Uterus (tissue), 3 donors: ENCODE measurements at regions not wholly inside any gene's neighbourhood (a gene's known extent, or its start where the extent isn't known, plus 50 kb on each side); places are given as distances from the start of the nearest gene placed in this dataset.

Experiments
- DNase-seq, 2 donors: peaks; one replicate each; pipeline ENCODE4 v3.0.0-alpha.2; 2019 to 2020
- H3K27ac ChIP-seq, 2 donors: fragments of 200-600 bp; sonication (generic); 1 replicate in 1 of 2; 2 replicates in 1 of 2; pipeline ENCODE4 v1.5.1; 2016 to 2018
- H3K27me3 ChIP-seq, 2 donors: fragments of 200-600 bp; sonication (generic); one replicate each; pipeline ENCODE4 v1.5.1; 2018 to 2019; ENCODE audit warnings: control low read depth in 1 of 2
- H3K36me3 ChIP-seq, 2 donors: fragments of 200-600 bp; sonication (generic); one replicate each; pipeline ENCODE4 v1.5.1; 2019; ENCODE audit warnings: control low read depth in 1 of 2
- H3K4me1 ChIP-seq, 2 donors: fragments of 200-600 bp; sonication (generic); one replicate each; pipeline ENCODE4 v1.5.1; 2018 to 2019; ENCODE audit warnings: control low read depth in 1 of 2
- H3K4me3 ChIP-seq, 2 donors: fragments of 200-600 bp; sonication (generic); 1 replicate in 1 of 2; 2 replicates in 1 of 2; pipeline ENCODE4 v1.5.1; 2018 to 2019; ENCODE audit warnings: mild to moderate bottlenecking in 1 of 2
- H3K9me3 ChIP-seq, 2 donors: fragments of 200-600 bp; sonication (generic); one replicate each; pipeline ENCODE4 v1.5.1; 2019; ENCODE audit warnings: control low read depth in 1 of 2
- POLR2A ChIP-seq, 2 donors: fragments of 450-650 bp; IDR thresholded peaks; one replicate each; pipeline ENCODE4 v1.6.1; 2016; ENCODE audit warnings: antibody characterized with exemption in 2 of 2, mild to moderate bottlenecking in 1 of 2, moderate library complexity in 1 of 2
- intact Hi-C: fragments of 100-400 bp; cut with DNase I; formaldehyde crosslinking; loops from one replicate; pipeline ENCODE4 v1.15.1; 2023; ENCODE audit warnings: low total_unique reads
- TF ChIP-seq, protein P1 (sequence below), 4 experiments: fragments of 200-600 bp in 2 of 4; fragments of 450-650 bp in 2 of 4; sonication (generic) in 2 of 4; IDR thresholded peaks; one replicate each; pipeline ENCODE4 v1.5.1; 2016 to 2019; ENCODE audit warnings: antibody characterized with exemption in 4 of 4, mild to moderate bottlenecking in 2 of 4, moderate library complexity in 1 of 4
- donor health status: DM: yes; HTN: yes; CAD: no.

DNA sequence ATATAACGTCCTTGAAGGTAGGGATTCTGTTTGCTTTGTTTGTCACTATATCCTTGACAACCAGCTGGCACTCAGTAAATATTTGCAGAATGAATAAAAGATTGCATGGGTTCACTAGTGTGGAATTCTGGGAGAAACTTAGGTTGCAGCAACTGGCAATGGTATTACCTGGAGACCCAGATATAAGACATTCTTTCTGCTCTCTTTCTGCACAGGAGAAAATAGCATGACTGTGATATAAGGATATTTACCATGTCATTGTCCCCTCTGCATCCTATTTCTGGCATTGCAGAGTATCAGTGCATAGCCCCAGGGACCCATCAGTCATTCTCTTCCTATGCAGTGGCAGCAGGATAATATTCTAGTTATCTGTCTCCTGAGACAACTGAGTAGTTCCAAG is 308.9 kb upstream of the LRRC7 start:
- intact Hi-C loops, result no loop called here
- Histone ChIP-seq H3K27me3 (no peaks in the 10 kb centered on the region), H3K9me3 (no peaks in the 10 kb centered on the region), H3K36me3 (no peaks in the 10 kb centered on the region), H3K4me3 (no peak overlapping the region), H3K27ac (no peak overlapping the region), H3K4me1 (no peaks in the 10 kb centered on the region)
- DNase-seq, result no peak
- TF ChIP-seq POLR2A (IDR thresholded peaks at IDR 0.05), result no peak
- TF ChIP-seq, protein P1, sequence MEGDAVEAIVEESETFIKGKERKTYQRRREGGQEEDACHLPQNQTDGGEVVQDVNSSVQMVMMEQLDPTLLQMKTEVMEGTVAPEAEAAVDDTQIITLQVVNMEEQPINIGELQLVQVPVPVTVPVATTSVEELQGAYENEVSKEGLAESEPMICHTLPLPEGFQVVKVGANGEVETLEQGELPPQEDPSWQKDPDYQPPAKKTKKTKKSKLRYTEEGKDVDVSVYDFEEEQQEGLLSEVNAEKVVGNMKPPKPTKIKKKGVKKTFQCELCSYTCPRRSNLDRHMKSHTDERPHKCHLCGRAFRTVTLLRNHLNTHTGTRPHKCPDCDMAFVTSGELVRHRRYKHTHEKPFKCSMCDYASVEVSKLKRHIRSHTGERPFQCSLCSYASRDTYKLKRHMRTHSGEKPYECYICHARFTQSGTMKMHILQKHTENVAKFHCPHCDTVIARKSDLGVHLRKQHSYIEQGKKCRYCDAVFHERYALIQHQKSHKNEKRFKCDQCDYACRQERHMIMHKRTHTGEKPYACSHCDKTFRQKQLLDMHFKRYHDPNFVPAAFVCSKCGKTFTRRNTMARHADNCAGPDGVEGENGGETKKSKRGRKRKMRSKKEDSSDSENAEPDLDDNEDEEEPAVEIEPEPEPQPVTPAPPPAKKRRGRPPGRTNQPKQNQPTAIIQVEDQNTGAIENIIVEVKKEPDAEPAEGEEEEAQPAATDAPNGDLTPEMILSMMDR (IDR thresholded peaks at IDR 0.05), result no peak

GRCh38 chr1:69263921-69264391 is 303.8 kb upstream of the LRRC7 start:
- TF ChIP-seq, protein P1 (IDR thresholded peaks at IDR 0.05), result no peak
- no peak for TF ChIP-seq POLR2A (IDR thresholded peaks at IDR 0.05)
- intact Hi-C loops, result no loop called here
- H3K27me3 ChIP-seq, result no peaks in the 10 kb centered on the region
- H3K9me3 ChIP-seq, result no peaks in the 10 kb centered on the region
- no peak overlapping the region for H3K4me3 ChIP-seq
- peak; percentile 36 to 47 for DNase-seq
- no peaks in the 10 kb centered on the region for H3K4me1 ChIP-seq
- H3K27ac ChIP-seq, result peak overlapping the region in 1 of 2 donors; percentile 13
- no peaks in the 10 kb centered on the region for H3K36me3 ChIP-seq

- Histone ChIP-seq H3K9me3 (no peaks in the 10 kb centered on the region), H3K36me3 (no peaks in the 10 kb centered on the region), H3K27me3 (no peaks in the 10 kb centered on the region), H3K4me1 (no peaks in the 10 kb centered on the region), H3K27ac (no peak overlapping the region), H3K4me3 (no peak overlapping the region)
- intact Hi-C loops, result no loop called here
- no peak for DNase-seq
- TF ChIP-seq, protein P1 (IDR thresholded peaks at IDR 0.05), result no peak
- TF ChIP-seq POLR2A (IDR thresholded peaks at IDR 0.05), result no peak
Observed at GRCh38 chr1:69269491-69269890, 298.2 kb upstream of the LRRC7 start.

DNA sequence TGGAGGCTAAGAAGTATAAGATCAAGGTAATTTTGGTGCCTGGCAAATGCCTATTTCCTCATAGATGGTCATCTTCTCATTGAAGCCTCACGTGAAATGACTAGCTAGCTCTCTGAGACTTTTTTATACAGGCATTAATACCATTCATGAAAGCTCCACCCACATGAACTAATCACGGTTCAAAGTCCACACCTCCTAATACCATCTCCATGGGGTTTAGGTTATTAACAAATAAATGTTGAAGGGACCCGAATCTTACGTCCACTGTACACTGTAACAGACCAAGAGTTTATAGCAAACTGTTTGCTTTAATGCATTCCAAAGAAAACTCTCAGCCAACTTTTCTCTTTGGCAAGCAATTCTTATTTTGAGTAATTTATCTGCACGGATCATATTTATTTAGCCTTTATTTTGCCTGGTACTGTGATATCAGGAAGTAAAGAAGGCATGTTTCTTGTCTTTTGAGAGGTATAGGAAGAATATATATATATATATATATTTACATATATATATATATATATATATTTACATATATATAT is 296.1 kb upstream of the LRRC7 start:
- Histone ChIP-seq H3K4me3 (no peak overlapping the region), H3K36me3 (no peaks in the 10 kb centered on the region), H3K9me3 (no peaks in the 10 kb centered on the region), H3K27ac (no peak overlapping the region), H3K4me1 (no peaks in the 10 kb centered on the region), H3K27me3 (no peaks in the 10 kb centered on the region)
- intact Hi-C loops, result no loop called here
- no peak for TF ChIP-seq POLR2A (IDR thresholded peaks at IDR 0.05)
- TF ChIP-seq, protein P1 (IDR thresholded peaks at IDR 0.05), result no peak
- DNase-seq, result no peak

DNA sequence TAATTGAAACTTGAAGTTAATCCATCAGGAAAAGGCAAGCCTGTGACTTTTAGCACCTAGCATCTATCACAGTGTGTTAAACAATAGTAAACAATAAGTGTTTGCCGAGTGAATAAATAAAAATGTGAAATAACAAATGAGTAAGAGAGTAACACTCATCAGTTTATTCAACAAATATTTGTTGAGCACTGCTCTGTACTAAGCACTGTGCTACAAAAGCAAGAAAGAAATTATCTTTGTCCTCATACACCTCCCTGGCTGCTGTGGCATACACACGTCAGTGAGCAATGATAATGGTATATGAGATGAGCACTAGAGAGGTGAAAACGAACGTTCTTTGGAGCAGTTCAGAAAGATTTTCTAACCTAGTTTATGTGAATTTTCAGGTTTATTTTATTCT is 295.0 kb upstream of the LRRC7 start:
- Histone ChIP-seq H3K4me3 (no peak overlapping the region), H3K27me3 (no peaks in the 10 kb centered on the region), H3K9me3 (no peaks in the 10 kb centered on the region), H3K27ac (no peak overlapping the region), H3K36me3 (no peaks in the 10 kb centered on the region), H3K4me1 (no peaks in the 10 kb centered on the region)
- TF ChIP-seq POLR2A (IDR thresholded peaks at IDR 0.05), result no peak
- TF ChIP-seq, protein P1 (IDR thresholded peaks at IDR 0.05), result no peak
- intact Hi-C loops, result no loop called here
- no peak for DNase-seq
